Tibial artery (tissue), 4 donors: ENCODE measurements at regions not wholly inside any gene's neighbourhood (a gene's known extent, or its start where the extent isn't known, plus 50 kb on each side); places are given as distances from the start of the nearest gene placed in this dataset.
"Not testable (repeated sequence)": the region's sequence is repeated elsewhere in the genome, so short reads cannot be mapped to it uniquely, and the experiment has no call there.

Source experiments
- DNase-seq, 2 donors: peaks; one replicate each; pipeline ENCODE4 v3.0.0-alpha.2; 2019
- H3K27ac ChIP-seq, 2 donors: fragments of 200-600 bp; sonication (generic) in 1 of 2; 1 replicate in 1 of 2; 2 replicates in 1 of 2; pipeline ENCODE4 v1.5.1; 2018 to 2019; ENCODE audit warnings: mild to moderate bottlenecking in 1 of 2
- H3K27me3 ChIP-seq, 2 donors: fragments of 200-600 bp; sonication (generic) in 1 of 2; one replicate each; pipeline versions ENCODE4 v1.5.1 to v1.6.0; 2016 to 2019
- H3K36me3 ChIP-seq, 3 donors: fragments of 200-600 bp; sonication (generic) in 2 of 3; one replicate each; pipeline ENCODE4 v1.5.1; 2016 to 2019; ENCODE audit warnings: mild to moderate bottlenecking in 2 of 3
- H3K4me1 ChIP-seq, 4 donors: fragments of 200-600 bp; sonication (generic) in 2 of 4; 1 replicate in 3 of 4; 2 replicates in 1 of 4; pipeline ENCODE4 v1.5.1; 2016 to 2019
- H3K4me3 ChIP-seq, 2 donors: fragments of 200-600 bp; sonication (generic) in 1 of 2; 1 replicate in 1 of 2; 2 replicates in 1 of 2; pipeline ENCODE4 v1.5.1; 2018 to 2019; ENCODE audit warnings: mild to moderate bottlenecking in 2 of 2
- H3K9me3 ChIP-seq, 3 donors: fragments of 200-600 bp; sonication (generic) in 1 of 3; one replicate each; pipeline ENCODE4 v1.5.1; 2016 to 2019
- intact Hi-C: fragments of 100-400 bp; cut with DNase I; formaldehyde crosslinking; loops from one replicate; pipeline ENCODE4 v1.15.0; 2023; ENCODE audit warnings: low total_unique reads
- TF ChIP-seq, protein P1 (sequence below), 2 experiments: fragments of 200-600 bp in 1 of 2; fragments of 450-650 bp in 1 of 2; IDR thresholded peaks; one replicate each; pipeline ENCODE4 v1.5.1; 2017 to 2019; ENCODE audit warnings: antibody characterized with exemption in 2 of 2, mild to moderate bottlenecking in 1 of 2, moderate library complexity in 1 of 2

DNA sequence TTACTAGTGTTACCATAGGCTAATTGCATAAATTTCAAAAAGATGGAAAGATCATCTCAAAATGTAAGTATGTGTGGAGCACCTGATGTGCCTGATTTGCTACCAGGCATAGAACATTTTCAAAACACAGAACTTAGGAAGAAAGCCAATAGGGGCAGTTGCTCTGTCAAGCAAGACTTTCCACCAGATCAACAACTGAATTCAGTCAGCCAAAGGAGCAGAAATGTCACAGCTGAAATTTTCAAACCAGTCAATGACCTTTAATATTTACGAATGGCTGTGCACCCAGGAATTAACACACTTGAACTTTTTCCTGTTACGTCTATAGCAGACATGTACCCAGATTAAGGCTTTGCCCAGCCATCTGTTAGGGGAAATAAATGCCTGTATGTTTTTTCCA, 452.8 kb upstream of the PTGER4 start:
- no peaks in the 10 kb centered on the region for H3K36me3 ChIP-seq
- H3K27me3 ChIP-seq, result no peaks in the 10 kb centered on the region
- TF ChIP-seq, protein P1, sequence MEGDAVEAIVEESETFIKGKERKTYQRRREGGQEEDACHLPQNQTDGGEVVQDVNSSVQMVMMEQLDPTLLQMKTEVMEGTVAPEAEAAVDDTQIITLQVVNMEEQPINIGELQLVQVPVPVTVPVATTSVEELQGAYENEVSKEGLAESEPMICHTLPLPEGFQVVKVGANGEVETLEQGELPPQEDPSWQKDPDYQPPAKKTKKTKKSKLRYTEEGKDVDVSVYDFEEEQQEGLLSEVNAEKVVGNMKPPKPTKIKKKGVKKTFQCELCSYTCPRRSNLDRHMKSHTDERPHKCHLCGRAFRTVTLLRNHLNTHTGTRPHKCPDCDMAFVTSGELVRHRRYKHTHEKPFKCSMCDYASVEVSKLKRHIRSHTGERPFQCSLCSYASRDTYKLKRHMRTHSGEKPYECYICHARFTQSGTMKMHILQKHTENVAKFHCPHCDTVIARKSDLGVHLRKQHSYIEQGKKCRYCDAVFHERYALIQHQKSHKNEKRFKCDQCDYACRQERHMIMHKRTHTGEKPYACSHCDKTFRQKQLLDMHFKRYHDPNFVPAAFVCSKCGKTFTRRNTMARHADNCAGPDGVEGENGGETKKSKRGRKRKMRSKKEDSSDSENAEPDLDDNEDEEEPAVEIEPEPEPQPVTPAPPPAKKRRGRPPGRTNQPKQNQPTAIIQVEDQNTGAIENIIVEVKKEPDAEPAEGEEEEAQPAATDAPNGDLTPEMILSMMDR (IDR thresholded peaks at IDR 0.05), result no peak
- H3K4me3 ChIP-seq, result no peak overlapping the region
- intact Hi-C loops, result no loop called here
- H3K4me1 ChIP-seq, result peaks cover 0 to 13% (median 0%) of the 10 kb centered on the region in 4 donors
- no peaks in the 10 kb centered on the region for H3K9me3 ChIP-seq
- DNase-seq, result no peak
- H3K27ac ChIP-seq, result peak overlapping the region in 1 of 2 donors; percentile 31

DNA sequence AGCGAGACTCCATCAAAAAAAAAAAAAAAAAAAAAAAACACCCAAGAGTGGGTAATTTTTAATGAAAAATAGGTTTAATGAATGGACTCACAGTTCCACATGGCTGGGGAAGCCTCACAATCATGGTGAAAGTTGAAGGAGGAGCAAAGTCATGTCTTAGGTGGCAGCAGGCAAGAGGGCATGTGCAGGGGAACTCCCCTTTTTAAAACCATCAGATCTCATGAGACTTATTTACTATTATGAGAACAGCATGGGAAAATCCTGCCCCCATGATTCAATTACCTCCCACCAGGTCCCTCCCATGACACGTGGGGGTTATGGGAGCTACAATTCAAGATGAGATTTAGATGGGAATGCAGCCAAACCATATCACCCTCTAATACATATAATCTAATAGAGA, 454.6 kb upstream of the PTGER4 start:
- H3K4me1 ChIP-seq, result peaks cover 0 to 13% (median 0%) of the 10 kb centered on the region in 4 donors
- H3K4me3 ChIP-seq, intact Hi-C loops, H3K36me3 ChIP-seq, H3K27ac ChIP-seq, H3K27me3 ChIP-seq, DNase-seq, H3K9me3 ChIP-seq: not testable (repeated sequence)

DNA sequence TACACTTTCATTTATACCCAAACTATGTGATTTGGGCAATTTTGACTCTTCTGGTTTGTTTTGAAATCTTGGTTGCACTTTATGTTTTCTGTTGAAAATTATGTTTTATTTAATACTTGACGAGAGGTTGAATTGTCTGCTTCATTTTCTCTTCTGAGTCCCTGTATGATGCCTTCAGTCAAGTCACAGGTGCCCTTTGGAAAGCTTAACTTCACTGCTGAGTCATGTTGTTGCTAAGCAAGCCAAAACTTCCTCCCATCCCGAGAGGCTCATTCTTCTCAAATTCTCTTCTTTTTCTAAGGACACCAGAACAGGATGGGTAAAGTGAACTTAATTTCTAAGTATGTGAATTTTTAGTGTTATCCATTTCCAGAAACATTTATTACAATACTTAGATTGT, 455.3 kb upstream of the PTGER4 start:
- no peaks in the 10 kb centered on the region for H3K9me3 ChIP-seq
- H3K36me3 ChIP-seq, result no peaks in the 10 kb centered on the region
- H3K27ac ChIP-seq, result no peak overlapping the region
- H3K27me3 ChIP-seq, result no peaks in the 10 kb centered on the region
- intact Hi-C loops, result no loop called here
- DNase-seq, result no peak
- peaks cover 0 to 13% (median 0%) of the 10 kb centered on the region in 4 donors for H3K4me1 ChIP-seq
- TF ChIP-seq, protein P1 (IDR thresholded peaks at IDR 0.05), result no peak
- no peak overlapping the region for H3K4me3 ChIP-seq

DNA sequence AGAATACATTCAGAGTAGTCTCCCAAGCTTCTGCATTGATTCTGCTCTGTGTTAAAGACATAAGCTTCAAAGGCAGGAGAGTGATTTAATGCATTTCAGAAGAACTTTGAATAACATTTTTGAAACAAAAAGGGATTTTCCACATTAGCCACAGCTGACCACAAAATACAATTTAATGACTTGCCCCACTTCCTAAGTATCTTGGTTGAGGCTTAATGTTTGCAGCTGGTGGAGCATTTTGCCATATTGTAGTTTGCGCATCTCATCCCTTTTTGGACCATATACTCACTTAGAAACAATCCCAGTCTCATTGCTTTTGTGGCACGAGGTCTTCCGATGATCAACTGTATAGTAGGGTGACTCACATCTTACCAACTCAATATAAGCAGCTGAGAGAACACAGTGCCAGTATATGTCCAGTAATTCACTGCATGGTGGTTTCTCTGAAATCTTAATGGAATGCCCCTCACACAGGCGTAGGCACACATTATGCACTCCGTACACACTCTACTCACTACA, 455.8 kb upstream of the PTGER4 start:
- Histone ChIP-seq H3K36me3 (no peaks in the 10 kb centered on the region), H3K27me3 (no peaks in the 10 kb centered on the region), H3K4me1 (peaks cover 0 to 13% (median 0%) of the 10 kb centered on the region in 4 donors), H3K27ac (no peak overlapping the region), H3K9me3 (no peaks in the 10 kb centered on the region), H3K4me3 (no peak overlapping the region)
- no peak for DNase-seq
- TF ChIP-seq, protein P1 (IDR thresholded peaks at IDR 0.05), result no peak
- intact Hi-C loops, result no loop called here

DNA sequence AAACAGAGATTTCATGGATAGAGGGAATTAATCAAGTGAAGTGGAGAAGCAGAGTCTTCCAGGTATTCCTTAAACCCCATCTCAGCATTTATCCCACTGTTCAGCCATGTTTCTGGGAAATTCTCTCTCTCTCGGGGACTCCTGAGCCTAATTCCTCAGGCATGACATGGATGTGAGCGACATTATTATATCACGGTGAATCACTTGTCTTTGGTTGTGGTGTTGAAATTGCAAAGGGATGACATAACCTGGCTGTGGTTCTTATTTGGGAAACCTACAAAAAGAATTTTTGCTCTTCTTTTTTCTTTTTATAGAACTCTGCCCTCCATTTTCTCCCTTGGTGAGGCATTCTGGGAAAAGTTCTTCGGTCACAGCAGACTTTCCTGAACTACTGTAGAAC, 457.9 kb upstream of the PTGER4 start:
- no peaks in the 10 kb centered on the region for H3K27me3 ChIP-seq
- no peak for DNase-seq
- H3K4me3 ChIP-seq, result no peak overlapping the region
- peaks cover 0 to under 1% (median 0%) of the 10 kb centered on the region in 4 donors for H3K4me1 ChIP-seq
- H3K27ac ChIP-seq, result no peak overlapping the region
- no peaks in the 10 kb centered on the region for H3K36me3 ChIP-seq
- intact Hi-C loops, result no loop called here
- TF ChIP-seq, protein P1 (IDR thresholded peaks at IDR 0.05), result no peak
- no peaks in the 10 kb centered on the region for H3K9me3 ChIP-seq

DNA sequence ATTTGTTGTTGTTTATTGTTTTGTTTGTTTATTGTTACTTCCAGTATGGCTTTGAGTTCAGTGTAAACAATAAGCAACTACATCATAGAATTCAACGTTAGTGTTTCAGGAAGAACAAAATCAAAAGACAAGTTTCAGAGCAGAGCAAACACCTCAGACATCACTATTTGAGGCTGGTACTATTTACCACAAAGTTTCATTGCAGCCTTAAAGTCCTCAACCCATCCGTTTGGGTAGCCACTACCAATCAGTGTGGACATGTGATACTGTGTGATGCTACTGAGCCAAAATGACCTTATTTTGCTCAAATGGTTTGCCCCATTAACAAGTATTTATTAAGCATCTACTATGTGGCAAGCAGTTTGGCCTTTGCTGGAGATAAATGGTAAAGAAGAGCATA, 458.5 kb upstream of the PTGER4 start:
- TF ChIP-seq, protein P1 (IDR thresholded peaks at IDR 0.05), result no peak
- intact Hi-C loops, result no loop called here

More for the DNA sequence above, 458.5 kb upstream of the PTGER4 start:
- H3K9me3 ChIP-seq, result no peaks in the 10 kb centered on the region
- no peaks in the 10 kb centered on the region for H3K4me1 ChIP-seq
- H3K4me3 ChIP-seq, result no peak overlapping the region
- no peak overlapping the region for H3K27ac ChIP-seq
- H3K36me3 ChIP-seq, result no peaks in the 10 kb centered on the region
- no peak for DNase-seq
- H3K27me3 ChIP-seq, result no peaks in the 10 kb centered on the region
